OCI-M1 (cell line): ENCODE measurements at regions not wholly inside any gene's neighbourhood (a gene's known extent, or its start where the extent isn't known, plus 50 kb on each side); places are given as distances from the start of the nearest gene placed in this dataset.
"Not testable (repeated sequence)": the region's sequence is repeated elsewhere in the genome, so short reads cannot be mapped to it uniquely, and the experiment has no call there.

Source experiments
- DNase-seq: peaks from one replicate; lab custom pipeline; 2025; lab: John Stamatoyannopoulos, UW

- DNase-seq = no peak
Observed at GRCh38 chr12:18008642-18009041, 81.4 kb downstream of the RERGL start.

DNA sequence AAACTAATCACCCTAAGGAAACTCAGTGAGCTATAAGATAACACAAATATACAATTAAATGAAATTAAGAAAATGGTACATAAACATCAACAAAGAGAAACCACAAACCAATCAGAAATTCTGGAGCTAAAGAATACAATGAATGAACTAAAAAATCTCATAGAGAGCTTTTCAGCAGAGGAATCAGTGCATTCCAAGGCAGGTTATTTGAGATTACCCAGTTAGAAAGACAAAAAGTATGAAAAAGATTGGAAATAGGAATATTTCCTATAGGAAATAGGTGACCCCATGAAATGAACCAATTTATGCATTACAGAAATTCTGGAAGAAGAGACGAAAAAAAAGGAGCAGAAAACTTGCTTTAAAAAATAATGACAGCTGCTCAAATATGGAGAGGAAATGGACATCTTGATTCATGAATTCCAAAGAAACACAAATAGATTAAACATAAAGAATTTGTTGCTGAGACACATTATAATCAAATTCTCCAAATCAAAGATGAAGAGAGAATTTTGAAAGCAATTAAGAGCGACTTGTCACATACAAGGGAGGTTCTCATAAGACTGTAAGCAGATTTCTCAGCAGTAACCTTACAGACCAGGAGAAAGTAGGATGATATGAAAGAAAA lies 90.7 kb downstream of the RERGL start:
- DNase-seq = peak; percentile 11

DNA sequence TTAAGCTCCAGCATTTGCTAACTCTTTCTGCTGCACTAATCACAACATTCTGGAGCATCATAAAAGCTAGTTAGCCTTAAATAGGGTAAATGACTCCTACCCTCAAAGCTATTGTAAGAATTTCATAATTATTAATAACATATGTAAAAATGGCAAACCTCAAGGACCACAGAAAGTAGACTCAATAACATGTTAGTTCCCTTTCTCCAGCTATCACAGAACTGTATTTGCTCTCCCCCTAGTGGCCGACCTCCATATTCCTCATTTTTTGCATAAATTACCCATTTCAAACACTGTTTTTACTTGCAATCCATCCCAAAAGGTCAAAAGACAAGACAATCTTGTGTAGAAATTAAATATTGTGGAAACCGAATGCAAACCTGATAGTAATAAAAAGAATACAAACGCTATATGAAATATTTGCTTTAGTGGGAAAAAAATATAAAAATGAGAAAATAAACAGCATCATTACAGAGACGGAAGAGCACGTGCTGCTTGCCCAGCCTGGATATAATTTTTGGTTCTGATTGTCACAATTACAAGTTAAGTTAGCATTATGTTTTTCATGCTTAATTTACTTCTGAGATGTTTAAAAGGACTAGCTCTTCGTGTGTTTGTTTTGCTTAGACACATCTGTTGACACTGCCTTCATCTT lies 97.9 kb downstream of the RERGL start:
- DNase-seq = peak; percentile 78

DNA sequence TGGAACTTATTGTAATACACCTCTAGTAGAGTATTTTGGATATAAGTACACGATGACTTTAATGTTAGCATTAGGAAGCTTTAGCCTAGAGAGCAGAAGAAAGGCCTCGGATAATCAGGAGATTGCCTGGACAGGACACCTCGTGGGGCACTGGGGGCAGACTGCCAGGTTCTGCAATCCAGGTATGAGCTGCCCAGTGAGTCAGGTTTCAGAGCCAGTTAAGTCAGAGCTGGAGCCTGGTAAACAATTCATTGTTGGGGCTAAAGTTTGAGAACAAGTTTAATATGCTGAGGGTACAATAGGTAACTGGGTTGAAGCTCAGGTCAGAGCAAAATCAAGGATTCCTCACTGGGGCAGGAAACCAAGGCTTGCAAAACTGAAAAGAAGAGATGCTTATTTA lies 107.4 kb downstream of the RERGL start:
- no peak for DNase-seq

GRCh38 chr12:17976202-17976601 lies 113.8 kb downstream of the RERGL start:
- DNase-seq = peak; percentile 10

GRCh38 chr12:17975763-17976162 lies 114.2 kb downstream of the RERGL start:
- no peak for DNase-seq

DNA sequence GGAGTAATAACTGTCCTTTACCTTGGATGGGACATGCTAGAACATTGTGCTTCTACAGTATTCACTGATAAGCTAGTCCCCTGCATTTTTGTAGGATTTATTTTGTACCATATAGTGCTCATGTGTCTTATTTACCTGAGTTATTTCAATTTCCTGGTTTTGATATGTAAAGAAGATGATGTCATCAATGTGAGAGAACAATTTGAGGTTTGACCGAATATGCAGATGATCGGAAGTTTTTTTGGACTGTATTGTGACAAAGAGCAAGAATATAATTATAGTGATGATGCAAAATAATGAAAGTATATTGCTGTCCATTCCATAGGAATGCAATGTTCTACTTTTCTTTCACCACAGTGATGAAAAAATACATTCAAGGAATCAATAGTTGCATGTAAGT lies 114.8 kb downstream of the RERGL start:
- no peak for DNase-seq

GRCh38 chr12:17971850-17972249 lies 118.1 kb downstream of the RERGL start:
- no peak for DNase-seq

GRCh38 chr12:17954788-17955187 lies 135.2 kb downstream of the RERGL start:
- DNase-seq = peak; percentile 31

DNA sequence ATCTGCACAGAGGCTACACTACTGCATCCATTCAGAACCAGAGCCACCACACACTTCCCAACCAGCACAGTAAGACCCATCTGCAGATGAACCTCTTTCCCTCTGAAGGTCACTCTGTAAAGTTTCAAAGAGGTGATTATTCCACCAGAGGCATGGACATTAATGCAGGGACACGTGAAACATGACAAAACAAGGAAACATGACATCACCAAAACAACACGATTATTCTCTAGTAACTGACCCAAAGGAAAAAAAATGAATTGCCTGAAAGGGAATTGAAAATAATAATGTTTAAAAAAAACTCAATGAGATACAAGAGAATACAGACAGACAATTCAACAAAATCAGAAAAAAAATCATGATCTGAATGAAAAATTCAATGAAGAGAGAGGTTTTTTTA lies 139.1 kb downstream of the RERGL start:
- DNase-seq = no peak

DNA sequence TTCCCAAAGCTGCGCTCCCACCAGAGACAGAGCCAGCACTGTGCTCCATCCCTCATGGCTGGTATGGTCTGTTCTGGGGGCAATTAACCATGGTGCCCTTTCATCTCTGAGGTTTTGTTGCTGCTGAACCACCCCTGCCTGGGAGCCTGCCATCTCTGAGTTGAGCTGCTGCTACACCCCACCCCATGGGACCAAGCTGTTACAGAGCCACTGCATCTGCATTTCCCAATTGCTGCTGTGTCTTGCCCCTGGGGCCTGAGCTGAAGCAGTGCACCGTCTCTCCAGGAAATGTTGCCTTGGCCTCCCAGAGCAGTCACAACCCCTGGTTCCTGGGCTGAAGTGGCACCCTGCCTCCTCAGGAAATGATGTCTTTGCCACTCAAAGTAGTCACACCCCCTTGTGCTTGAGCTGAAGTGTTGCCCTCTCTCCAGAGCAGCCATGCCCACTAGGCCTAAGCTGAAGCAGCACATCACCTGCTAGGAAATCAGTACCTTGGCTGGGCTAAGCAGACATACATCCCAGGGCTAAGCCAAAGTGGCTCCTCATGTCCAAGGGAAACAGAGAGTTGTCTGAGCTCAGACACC lies 140.3 kb downstream of the RERGL start:
- no peak for DNase-seq

DNA sequence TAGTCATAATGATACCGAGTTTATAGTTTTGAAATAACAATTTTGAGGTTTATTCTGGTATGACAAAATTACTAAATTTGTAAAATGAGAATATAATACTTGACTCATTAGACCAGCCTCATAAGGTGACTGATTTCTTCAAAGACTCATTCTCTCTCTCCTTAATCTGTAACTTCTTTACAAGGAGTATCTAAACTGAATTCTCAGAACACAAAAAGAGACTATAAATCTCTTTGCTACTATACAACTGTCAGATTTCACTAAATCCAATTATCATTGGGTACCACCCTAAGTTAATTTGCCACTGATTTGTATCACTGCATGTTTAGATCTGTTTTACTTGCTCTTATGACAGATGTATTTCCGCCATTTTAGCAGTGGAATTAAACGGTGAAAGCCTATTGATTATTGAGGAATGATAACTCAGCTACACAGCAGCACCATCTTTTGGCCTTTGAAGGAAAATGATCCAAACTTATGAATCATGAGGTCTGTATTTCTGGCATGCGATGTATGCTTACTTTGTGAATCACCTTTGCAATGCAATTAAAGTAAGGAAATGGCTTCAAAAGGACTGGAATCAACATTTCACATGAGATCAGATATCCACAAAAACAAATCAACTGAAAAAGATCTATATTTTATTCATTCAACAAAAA lies 161.2 kb downstream of the RERGL start:
- DNase-seq = peak; percentile 64

- DNase-seq = no peak
Observed at GRCh38 chr12:17918013-17918412, 172.0 kb downstream of the RERGL start.

- DNase-seq = no peak
Observed at GRCh38 chr12:17884581-17884980, 205.4 kb downstream of the RERGL start.

- no peak for DNase-seq
Observed at GRCh38 chr12:17878714-17879113, 211.3 kb downstream of the RERGL start.

GRCh38 chr12:17875230-17875629 lies 214.8 kb downstream of the RERGL start:
- DNase-seq = no peak

DNA sequence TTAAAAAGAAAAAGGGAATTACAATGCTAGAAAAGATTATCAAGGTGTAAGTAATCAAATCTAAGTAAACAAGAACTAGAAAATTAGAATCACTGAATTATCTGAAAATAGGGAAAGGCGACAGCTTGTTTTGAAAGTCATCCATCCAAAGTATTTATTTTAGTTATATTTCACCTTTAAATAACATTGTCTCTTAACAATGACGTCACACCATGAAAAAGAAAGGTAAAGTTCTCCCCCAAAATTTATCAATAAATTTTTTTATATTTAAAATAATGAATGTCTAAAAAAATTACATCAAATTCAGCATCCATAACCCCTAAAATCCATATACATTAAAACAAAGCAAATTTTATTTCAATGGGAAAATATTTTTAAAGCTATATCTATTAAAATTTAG lies 223.2 kb downstream of the RERGL start:
- DNase-seq = no peak

GRCh38 chr12:17855548-17855947 lies 234.4 kb downstream of the RERGL start:
- not testable (repeated sequence) for DNase-seq

GRCh38 chr12:17853054-17853453 lies 236.9 kb downstream of the RERGL start:
- no peak for DNase-seq

DNA sequence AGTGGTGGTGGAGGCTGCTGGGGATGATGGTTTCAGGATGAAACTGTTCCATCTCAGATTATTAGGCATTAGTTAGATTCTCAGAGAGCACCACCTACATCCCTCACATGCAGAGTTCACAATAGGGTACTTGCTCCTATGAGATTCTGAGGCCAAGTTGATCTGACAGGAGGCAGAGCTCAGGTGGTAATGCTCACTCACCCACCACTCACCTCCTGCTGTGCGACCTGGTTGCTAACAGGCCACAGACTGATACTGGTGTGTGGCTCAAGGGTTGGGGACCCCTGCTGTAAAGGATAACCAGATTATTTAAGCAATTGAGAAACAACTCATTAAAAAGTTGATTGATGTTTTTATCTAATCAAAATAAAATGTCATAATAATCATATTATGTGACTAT lies 248.5 kb downstream of the RERGL start:
- DNase-seq = no peak

GRCh38 chr12:17829813-17830212 lies 260.2 kb downstream of the RERGL start:
- DNase-seq = no peak

- DNase-seq = no peak
Observed at GRCh38 chr12:17818931-17819330, 271.1 kb downstream of the RERGL start.

GRCh38 chr12:17810399-17810798 lies 279.6 kb downstream of the RERGL start:
- DNase-seq = no peak
